Nephron progenitor cell (in vitro differentiated cells): ENCODE measurements at regions not wholly inside any gene's neighbourhood (a gene's known extent, or its start where the extent isn't known, plus 50 kb on each side); places are given as distances from the start of the nearest gene placed in this dataset.
A peak's percentile ranks its signal among the peaks of the same experiment; 100 is the strongest.

Experiments used
- DNase-seq: peaks from one replicate; pipeline ENCODE4 v3.0.0; 2021
- H3K27ac Mint-ChIP-seq: 2 replicates; pipeline ENCODE4 v1.8.0; 2021; ENCODE audit warnings: mild to moderate bottlenecking, moderate library complexity, mixed read lengths
- H3K27me3 Mint-ChIP-seq: 2 replicates; pipeline ENCODE4 v1.8.0; 2021; ENCODE audit warnings: mild to moderate bottlenecking, low read depth, mixed read lengths; ENCODE audit not compliant: poor library complexity
- H3K36me3 Mint-ChIP-seq: 2 replicates; pipeline ENCODE4 v1.8.0; 2021; ENCODE audit warnings: low read depth, mixed read lengths
- H3K4me1 Mint-ChIP-seq: 2 replicates; pipeline ENCODE4 v1.8.0; 2021; ENCODE audit warnings: mixed read lengths
- H3K4me3 Mint-ChIP-seq: 2 replicates; pipeline ENCODE4 v1.8.0; 2021; ENCODE audit warnings: mild to moderate bottlenecking, moderate library complexity, mixed read lengths
- H3K9me3 Mint-ChIP-seq: 2 replicates; pipeline ENCODE4 v1.8.0; 2021; ENCODE audit warnings: mild to moderate bottlenecking, moderate library complexity, mixed read lengths
- TF ChIP-seq, protein P1 (sequence below): fragments of 200-600 bp; sonication (generic); IDR thresholded peaks from 2 replicates; pipeline ENCODE4 v1.5.0; 2021; ENCODE audit warnings: antibody characterized with exemption

DNA sequence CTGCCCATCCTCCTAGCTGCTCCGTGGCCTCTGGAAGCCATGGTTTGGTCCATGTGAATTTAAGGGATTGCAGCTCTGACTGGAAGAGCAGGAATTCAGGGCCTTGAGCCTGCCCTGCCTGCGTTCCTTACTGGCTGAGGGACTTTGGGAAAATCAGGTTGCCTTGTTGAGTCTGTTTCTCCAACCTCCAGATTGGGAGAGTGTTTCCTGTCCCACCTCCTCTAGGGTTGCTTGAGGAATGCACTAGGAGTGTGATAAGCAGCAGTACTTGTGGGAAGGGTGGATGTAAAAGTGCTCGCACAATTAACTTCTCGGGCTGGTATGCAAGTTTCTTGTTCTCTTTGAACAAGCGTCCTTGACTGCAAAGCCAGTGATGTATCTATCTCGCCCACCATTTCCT is 84.4 kb upstream of the YWHAQ start:
- Mint-ChIP-seq H3K4me1 (peaks cover 52% of the 10 kb centered on the region), H3K27ac (no peak overlapping the region)

GRCh38 chr2:9717886-9718451 is 87.2 kb upstream of the YWHAQ start:
- peak overlapping the region; percentile 20 for H3K27ac Mint-ChIP-seq
- no peak for DNase-seq

More for the DNA sequence above, 84.4 kb upstream of the YWHAQ start:
- TF ChIP-seq, protein P1, sequence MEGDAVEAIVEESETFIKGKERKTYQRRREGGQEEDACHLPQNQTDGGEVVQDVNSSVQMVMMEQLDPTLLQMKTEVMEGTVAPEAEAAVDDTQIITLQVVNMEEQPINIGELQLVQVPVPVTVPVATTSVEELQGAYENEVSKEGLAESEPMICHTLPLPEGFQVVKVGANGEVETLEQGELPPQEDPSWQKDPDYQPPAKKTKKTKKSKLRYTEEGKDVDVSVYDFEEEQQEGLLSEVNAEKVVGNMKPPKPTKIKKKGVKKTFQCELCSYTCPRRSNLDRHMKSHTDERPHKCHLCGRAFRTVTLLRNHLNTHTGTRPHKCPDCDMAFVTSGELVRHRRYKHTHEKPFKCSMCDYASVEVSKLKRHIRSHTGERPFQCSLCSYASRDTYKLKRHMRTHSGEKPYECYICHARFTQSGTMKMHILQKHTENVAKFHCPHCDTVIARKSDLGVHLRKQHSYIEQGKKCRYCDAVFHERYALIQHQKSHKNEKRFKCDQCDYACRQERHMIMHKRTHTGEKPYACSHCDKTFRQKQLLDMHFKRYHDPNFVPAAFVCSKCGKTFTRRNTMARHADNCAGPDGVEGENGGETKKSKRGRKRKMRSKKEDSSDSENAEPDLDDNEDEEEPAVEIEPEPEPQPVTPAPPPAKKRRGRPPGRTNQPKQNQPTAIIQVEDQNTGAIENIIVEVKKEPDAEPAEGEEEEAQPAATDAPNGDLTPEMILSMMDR: no peak
- Mint-ChIP-seq H3K27me3 (peaks cover 6% of the 10 kb centered on the region), H3K9me3 (peaks cover 15% of the 10 kb centered on the region), H3K4me3 (no peak overlapping the region), H3K36me3 (no peaks in the 10 kb centered on the region)
- DNase-seq: no peak

DNA sequence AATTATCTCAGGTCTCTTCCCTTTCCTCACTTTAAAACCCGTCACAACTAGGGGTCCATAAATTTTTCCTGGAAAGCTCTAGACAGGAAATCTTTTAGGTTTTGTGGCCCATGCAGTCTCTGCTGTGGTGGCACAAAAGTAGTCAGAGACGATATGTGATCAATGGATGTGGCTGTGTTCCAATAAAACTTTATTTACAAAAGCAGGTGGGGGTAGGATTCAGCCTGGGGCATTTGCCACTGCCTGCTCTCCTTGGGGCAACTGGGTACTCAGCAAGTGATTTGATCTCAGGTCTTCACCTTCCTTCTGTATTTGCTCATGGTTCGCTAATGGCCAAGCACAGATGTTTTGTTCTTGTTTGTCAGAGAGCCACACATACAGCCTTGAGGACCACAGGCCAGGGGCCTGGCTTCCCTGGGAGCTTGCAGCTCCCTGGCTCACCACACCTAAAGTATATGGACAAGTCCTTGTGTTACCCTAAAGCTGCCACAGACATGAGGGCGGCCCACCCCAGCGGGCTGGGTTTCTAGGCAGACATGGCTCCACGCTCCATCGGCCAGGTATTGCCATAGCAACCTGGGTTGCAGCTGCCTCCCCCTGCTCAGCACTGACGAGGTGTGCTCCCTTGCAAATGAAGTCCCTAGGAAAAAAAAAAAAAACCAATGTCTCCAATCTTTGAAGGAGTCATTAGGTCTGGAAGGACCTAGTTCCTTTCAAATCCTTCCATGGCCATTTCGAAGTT is 89.7 kb upstream of the YWHAQ start:
- Mint-ChIP-seq H3K27ac (peak overlapping the region; percentile 95), H3K4me1 (peaks cover 50% of the 10 kb centered on the region), H3K4me3 (no peak overlapping the region), H3K36me3 (no peaks in the 10 kb centered on the region), H3K9me3 (peaks cover 15% of the 10 kb centered on the region), H3K27me3 (peaks cover 17% of the 10 kb centered on the region)
- TF ChIP-seq, protein P1: no peak
- DNase-seq: peak; percentile 72

More at GRCh38 chr2:9717886-9718451, 87.2 kb upstream of the YWHAQ start:
- TF ChIP-seq, protein P1: no peak
- no peak overlapping the region for H3K4me3 Mint-ChIP-seq
- H3K9me3 Mint-ChIP-seq: peaks cover 15% of the 10 kb centered on the region
- peaks cover 12% of the 10 kb centered on the region for H3K27me3 Mint-ChIP-seq
- peaks cover 49% of the 10 kb centered on the region for H3K4me1 Mint-ChIP-seq
- no peaks in the 10 kb centered on the region for H3K36me3 Mint-ChIP-seq

- Mint-ChIP-seq H3K36me3 (no peaks in the 10 kb centered on the region), H3K27ac (peak overlapping the region; percentile 26)
- DNase-seq: no peak
Observed at GRCh38 chr2:9721344-9721743, 90.5 kb upstream of the YWHAQ start.

DNA sequence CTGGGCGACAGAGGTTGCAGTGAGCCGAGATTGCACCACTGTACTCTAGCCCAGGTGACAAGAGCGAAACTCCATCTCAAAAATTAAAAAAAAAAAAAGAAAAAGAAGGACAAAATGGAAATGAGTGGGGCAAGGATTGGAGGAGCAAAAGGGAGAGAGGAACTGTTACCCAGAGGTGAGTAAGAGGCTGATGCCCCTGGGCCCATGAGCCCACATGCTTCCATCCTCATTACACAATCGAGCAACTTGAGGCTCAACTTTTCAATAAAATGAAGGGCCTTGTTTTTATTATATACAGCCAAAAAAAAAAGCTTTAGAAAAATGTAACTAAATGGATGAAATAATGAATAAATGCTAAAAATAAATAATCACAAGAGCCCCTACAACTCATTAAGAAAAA is 91.7 kb upstream of the YWHAQ start:
- no peak overlapping the region for H3K4me3 Mint-ChIP-seq
- peaks cover 46% of the 10 kb centered on the region for H3K4me1 Mint-ChIP-seq
- no peak for DNase-seq
- no peak overlapping the region for H3K27ac Mint-ChIP-seq
- H3K36me3 Mint-ChIP-seq: no peaks in the 10 kb centered on the region
- TF ChIP-seq, protein P1: no peak
- H3K27me3 Mint-ChIP-seq: peaks cover 12% of the 10 kb centered on the region
- peaks cover 10% of the 10 kb centered on the region for H3K9me3 Mint-ChIP-seq

More at GRCh38 chr2:9721344-9721743, 90.5 kb upstream of the YWHAQ start:
- peaks cover 15% of the 10 kb centered on the region for H3K9me3 Mint-ChIP-seq
- H3K27me3 Mint-ChIP-seq: peaks cover 16% of the 10 kb centered on the region
- TF ChIP-seq, protein P1: no peak
- no peak overlapping the region for H3K4me3 Mint-ChIP-seq
- H3K4me1 Mint-ChIP-seq: peaks cover 48% of the 10 kb centered on the region
